ENCODE measurements at regions not wholly inside any gene's neighbourhood (a gene's known extent, or its start where the extent isn't known, plus 50 kb on each side); places are given as distances from the start of the nearest gene placed in this dataset.

DNA sequence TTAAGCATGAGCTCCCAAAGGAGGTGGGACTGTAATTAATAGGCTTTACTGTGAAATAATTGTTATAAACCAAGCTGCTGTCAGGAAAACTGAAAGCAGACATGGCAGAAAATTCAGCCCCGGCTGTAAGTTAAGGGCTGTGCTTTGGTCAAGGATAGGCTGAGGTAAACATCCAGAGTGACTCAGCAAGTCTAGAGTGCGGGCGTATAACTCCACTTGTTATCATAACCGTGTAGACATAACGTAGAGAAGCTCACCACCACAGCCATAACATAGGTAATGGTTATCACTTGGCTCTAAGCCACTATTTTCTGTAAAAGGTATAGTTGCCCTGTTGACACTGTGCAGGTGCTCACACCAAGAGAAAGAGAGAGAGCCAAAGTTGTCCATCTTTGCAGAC is 316.8 kb downstream of the DCDC2C start:
- H3K27me3 ChIP-seq (replicated peaks in 1 of 2; ENCODE audit: control insufficient read depth in 2 of 2, insufficient read depth in 2 of 2, low read length in 1 of 2) = no peaks in the 10 kb centered on the region
- RAD21 ChIA-PET (ENCODE audit: unreplicated experiment) = no interaction called here
- DNase-seq (ENCODE audit: low read depth, low spot score) = no peak
- no peak overlapping the region for H3K4me2 ChIP-seq (ENCODE audit: control insufficient read depth, insufficient read depth)
- no peak for ATAC-seq
- H3K27ac ChIP-seq (ENCODE audit: control insufficient read depth, insufficient read depth) = no peak overlapping the region
- BruUV-seq (replicated peaks) = no TSS peak
- H3K4me3 ChIP-seq = no peak overlapping the region
- in situ Hi-C loops (cut with MboI) (no loop called here), intact Hi-C loops (cut with micrococcal nuclease; ENCODE audit: unreplicated experiment) (no loop called here)
- no peak overlapping the region for H2AFZ ChIP-seq (ENCODE audit: control insufficient read depth, low read depth, low read length)
- CTCF ChIA-PET = interaction anchor here (0.6 kb wide), 1 partner anchor 89 kb away, joined by 3 read pairs; no protein-coding TSS in a partner anchor
- no peak for TF ChIP-seq IKZF2 (IDR thresholded peaks at IDR 0.05)
- TF ChIP-seq KDM1A (IDR thresholded peaks at IDR 0.05; ENCODE audit: borderline replicate concordance) = no peak
- TF ChIP-seq NFYA (IDR thresholded peaks at IDR 0.05; ENCODE audit: borderline replicate concordance, low read depth, low read length) = no peak
- TF ChIP-seq ZNF24 (IDR thresholded peaks at IDR 0.05) = no peak
- no peak for TF ChIP-seq YBX1 (IDR thresholded peaks at IDR 0.05)
- TF ChIP-seq NFXL1 (IDR thresholded peaks at IDR 0.05; ENCODE audit: borderline replicate concordance) = no peak
- TF ChIP-seq, protein P1, sequence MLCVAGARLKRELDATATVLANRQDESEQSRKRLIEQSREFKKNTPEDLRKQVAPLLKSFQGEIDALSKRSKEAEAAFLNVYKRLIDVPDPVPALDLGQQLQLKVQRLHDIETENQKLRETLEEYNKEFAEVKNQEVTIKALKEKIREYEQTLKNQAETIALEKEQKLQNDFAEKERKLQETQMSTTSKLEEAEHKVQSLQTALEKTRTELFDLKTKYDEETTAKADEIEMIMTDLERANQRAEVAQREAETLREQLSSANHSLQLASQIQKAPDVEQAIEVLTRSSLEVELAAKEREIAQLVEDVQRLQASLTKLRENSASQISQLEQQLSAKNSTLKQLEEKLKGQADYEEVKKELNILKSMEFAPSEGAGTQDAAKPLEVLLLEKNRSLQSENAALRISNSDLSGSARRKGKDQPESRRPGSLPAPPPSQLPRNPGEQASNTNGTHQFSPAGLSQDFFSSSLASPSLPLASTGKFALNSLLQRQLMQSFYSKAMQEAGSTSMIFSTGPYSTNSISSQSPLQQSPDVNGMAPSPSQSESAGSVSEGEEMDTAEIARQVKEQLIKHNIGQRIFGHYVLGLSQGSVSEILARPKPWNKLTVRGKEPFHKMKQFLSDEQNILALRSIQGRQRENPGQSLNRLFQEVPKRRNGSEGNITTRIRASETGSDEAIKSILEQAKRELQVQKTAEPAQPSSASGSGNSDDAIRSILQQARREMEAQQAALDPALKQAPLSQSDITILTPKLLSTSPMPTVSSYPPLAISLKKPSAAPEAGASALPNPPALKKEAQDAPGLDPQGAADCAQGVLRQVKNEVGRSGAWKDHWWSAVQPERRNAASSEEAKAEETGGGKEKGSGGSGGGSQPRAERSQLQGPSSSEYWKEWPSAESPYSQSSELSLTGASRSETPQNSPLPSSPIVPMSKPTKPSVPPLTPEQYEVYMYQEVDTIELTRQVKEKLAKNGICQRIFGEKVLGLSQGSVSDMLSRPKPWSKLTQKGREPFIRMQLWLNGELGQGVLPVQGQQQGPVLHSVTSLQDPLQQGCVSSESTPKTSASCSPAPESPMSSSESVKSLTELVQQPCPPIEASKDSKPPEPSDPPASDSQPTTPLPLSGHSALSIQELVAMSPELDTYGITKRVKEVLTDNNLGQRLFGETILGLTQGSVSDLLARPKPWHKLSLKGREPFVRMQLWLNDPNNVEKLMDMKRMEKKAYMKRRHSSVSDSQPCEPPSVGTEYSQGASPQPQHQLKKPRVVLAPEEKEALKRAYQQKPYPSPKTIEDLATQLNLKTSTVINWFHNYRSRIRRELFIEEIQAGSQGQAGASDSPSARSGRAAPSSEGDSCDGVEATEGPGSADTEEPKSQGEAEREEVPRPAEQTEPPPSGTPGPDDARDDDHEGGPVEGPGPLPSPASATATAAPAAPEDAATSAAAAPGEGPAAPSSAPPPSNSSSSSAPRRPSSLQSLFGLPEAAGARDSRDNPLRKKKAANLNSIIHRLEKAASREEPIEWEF (IDR thresholded peaks at IDR 0.05; ENCODE audit: insufficient replicate concordance, low read depth, low read length) = no peak
- no peak for TF ChIP-seq ESRRA (IDR thresholded peaks at IDR 0.05; ENCODE audit: low read length)
- TF ChIP-seq, protein P2, sequence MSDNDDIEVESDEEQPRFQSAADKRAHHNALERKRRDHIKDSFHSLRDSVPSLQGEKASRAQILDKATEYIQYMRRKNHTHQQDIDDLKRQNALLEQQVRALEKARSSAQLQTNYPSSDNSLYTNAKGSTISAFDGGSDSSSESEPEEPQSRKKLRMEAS (IDR thresholded peaks at IDR 0.05; ENCODE audit: low read depth, low read length) = no peak
- TF ChIP-seq PML (IDR thresholded peaks at IDR 0.05; ENCODE audit: low read length) = no peak
- TF ChIP-seq CREB1 (IDR thresholded peaks at IDR 0.05; ENCODE audit: low read depth) = no peak
- TF ChIP-seq PAX8 (IDR thresholded peaks at IDR 0.05) = no peak
- no peak overlapping the region for H3K9ac ChIP-seq (ENCODE audit: control insufficient read depth, insufficient read depth, low read length)
- POLR2A ChIA-PET = no interaction called here
- 1% methylated on average over 5 of the region's 5 CpGs for WGBS (ENCODE audit: insufficient coverage, insufficient replicate concordance, low lambda C conversion rate, missing lambda C conversion rate)
- SMC1A ChIA-PET (ENCODE audit: uncharacterized antibody, unreplicated experiment) = no interaction called here
- no peaks in the 10 kb centered on the region for H3K79me2 ChIP-seq (ENCODE audit: control insufficient read depth, insufficient read depth, low read length)
- H3K36me3 ChIP-seq (ENCODE audit: control insufficient read depth in 2 of 2, insufficient read depth in 2 of 2, low read length in 1 of 2) = no peaks in the 10 kb centered on the region
- FAIRE-seq = no peak
- no peaks in the 10 kb centered on the region for H3K4me1 ChIP-seq (ENCODE audit: control insufficient read depth, insufficient read depth, low read length)
- H3K9me3 ChIP-seq (replicated peaks; ENCODE audit: control insufficient read depth, insufficient read depth, low read length) = no peaks in the 10 kb centered on the region
- no peaks in the 10 kb centered on the region for H4K20me1 ChIP-seq (ENCODE audit: control insufficient read depth, insufficient read depth)

Measured in GM12878 (cell line).